Neural progenitor cell (in vitro differentiated cells): ENCODE measurements at regions not wholly inside any gene's neighbourhood (a gene's known extent, or its start where the extent isn't known, plus 50 kb on each side); places are given as distances from the start of the nearest gene placed in this dataset.

Experiments used
- CTCF ChIP-seq: fragments of 200-600 bp; sonication (generic); IDR thresholded peaks from 2 replicates; pipeline ENCODE4 v1.5.1; 2017; ENCODE audit warnings: antibody characterized with exemption, mild to moderate bottlenecking
- EZH2 ChIP-seq: fragments of 200-600 bp; sonication (generic); IDR thresholded peaks from 2 replicates; pipeline ENCODE4 v1.6.1; 2017; ENCODE audit warnings: antibody characterized with exemption, mild to moderate bottlenecking, moderate library complexity

DNA sequence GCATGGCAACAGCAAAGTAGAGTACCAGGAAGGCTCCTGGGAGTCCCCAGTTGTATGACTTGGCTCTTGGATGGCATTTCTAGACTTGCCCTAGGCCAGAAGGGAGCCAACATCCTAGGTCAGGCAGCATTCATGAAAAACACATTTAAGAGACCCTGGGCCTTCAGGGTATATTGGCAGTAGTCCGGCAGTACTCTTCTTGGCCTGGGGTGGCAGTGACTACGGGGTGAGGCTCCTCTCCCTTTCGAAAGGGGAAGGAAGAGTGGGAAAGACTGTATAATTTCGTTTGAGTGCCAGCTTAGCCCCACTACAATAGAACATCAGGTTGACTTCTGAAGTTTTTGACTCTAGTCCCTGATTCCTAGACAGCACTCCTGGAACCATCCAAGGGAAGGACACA lies 136.4 kb downstream of the ZIC4 start:
- TF ChIP-seq CTCF (no peak), EZH2 (no peak)
